Left colon (tissue), 2 donors: ENCODE measurements at regions not wholly inside any gene's neighbourhood (a gene's known extent, or its start where the extent isn't known, plus 50 kb on each side); places are given as distances from the start of the nearest gene placed in this dataset.

Source experiments
- ATAC-seq: fragments of 200-7000 bp; cut with Tn5 transposase; one replicate; pipeline ENCODE4 v1.9.1; 2020; ENCODE audit warnings: mild to moderate bottlenecking, moderate library complexity
- DNase-seq, 2 donors: peaks; one replicate each; pipeline ENCODE4 v3.0.0-alpha.2; 2020
- intact Hi-C, 2 donors: fragments of 100-400 bp; cut with DNase I in 1 of 2; cut with micrococcal nuclease in 1 of 2; formaldehyde crosslinking; loops; one replicate each; pipeline versions ENCODE4 v1.11.2 to v1.14.0; 2022; cut with DNase I, micrococcal nuclease
- donor health status: DM: no; HTN: no; CAD: no.
- donor health status: DM: yes; HTN: yes; CAD: no.

DNA sequence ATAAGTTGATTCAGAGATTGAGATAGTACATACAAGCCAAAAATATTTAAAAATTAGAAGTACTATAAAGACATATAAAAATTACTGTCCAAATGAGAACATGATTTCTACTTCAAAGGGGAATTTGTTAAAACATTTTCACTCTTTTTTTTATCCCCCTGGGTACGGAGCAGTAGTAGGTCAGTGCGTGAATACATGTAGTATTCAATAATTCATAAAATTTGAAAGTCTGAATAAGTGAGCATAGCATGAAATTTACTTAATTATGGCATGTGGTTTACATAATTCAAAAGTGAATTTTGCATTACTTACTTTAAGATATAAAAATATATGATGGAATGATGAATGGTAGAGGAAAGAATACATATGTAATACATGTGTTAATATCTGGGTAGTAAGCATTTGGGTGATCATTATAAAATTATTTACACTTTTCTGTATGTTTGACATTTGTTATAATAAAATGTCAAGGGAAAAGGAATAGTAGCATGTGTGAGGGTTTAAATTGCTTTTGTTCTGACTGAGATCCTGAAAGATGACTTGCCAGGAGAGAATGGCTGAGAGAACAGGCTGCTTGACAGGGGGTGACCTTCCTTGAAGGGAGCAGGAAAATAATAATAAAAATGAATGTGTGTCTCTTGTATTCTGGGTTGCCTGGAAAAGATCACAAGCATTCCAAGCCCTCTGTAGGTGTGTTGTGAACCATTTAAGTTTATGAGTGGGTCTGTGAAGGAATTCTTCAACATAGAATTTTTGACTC is 1178.8 kb downstream of the ZPLD1 start:
- no peak for DNase-seq
- intact Hi-C loops, result no loop called here
- no peak for ATAC-seq

DNA sequence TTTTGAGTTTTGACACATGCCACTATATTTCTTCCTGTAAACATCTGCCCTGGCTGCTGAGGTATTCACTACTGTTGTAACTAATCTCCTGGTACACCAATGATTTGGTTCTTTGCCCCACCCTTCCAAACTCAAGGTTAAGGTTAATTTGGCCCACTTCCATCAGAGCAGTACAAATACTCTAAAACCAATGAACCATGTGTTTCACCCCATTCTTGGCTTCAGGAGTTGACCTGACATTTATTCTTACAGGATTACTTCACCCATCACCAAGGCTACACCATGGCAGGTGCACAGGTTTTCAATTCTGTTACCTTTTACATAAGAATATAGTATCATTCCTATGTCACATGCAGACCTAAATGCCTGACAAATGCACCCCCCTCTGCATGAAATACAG is 1179.9 kb downstream of the ZPLD1 start:
- DNase-seq (no peak), ATAC-seq (no peak)
- intact Hi-C loops, result no loop called here

DNA sequence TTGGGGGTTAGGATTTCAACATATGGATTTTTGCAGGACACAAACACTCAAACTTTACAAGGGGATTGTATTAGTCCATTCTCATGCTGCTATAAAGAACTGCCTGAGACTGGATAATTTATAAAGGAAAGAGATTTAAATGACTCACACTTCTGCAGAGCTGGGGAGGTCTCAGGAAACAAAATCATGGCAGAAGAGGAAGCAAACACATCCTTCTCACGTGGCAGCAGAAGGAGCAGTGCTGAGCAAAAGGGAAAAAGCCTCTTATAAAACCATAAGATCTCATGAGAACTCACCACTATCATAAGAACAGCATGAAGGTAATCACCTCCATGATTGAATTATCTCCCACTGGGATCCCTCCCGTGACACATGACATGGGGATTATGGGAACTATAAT is 1183.1 kb downstream of the ZPLD1 start:
- intact Hi-C loops, result no loop called here

DNA sequence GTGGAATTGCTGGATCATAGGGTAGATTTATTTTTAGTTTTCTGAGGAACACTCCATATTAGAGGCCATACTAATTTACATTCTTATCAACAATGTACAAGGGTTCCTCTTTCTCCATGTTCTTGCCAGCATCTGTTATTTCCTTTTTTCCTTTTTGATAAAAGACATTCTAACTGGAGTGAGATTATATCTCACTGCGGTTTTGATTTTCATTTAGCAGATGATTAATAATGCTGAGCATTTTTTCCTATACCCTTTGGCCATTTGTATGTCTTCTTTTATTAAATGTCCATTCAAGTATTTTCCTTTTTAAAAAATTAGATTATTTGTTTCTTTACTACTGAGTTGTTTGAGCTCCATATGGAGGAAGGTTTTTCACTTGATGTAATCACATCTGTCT is 1189.5 kb downstream of the ZPLD1 start:
- DNase-seq (no peak), ATAC-seq (no peak)
- intact Hi-C loops, result no loop called here

More for the DNA sequence above, 1183.1 kb downstream of the ZPLD1 start:
- DNase-seq (no peak), ATAC-seq (no peak)

DNA sequence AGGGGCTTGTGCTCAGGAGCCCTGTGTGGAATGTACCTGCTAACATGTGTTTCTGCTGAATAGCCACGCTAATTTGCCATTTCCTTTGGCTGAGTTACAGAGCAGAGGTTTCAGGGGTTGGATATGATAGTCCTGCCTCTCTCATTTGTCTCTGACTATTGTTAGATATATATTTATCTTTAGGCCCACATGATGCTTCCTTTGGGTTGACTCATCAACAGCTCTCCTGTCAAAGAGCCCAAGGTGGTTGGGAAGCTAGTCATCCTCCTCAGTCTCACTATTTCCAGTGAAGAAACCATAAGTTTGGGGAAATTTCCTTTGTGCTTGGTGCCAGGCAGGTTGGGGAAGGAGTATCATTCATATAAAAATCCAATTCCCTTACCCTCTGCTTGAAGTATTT is 1194.6 kb downstream of the ZPLD1 start:
- intact Hi-C loops, result no loop called here
- ATAC-seq (no peak), DNase-seq (no peak)

DNA sequence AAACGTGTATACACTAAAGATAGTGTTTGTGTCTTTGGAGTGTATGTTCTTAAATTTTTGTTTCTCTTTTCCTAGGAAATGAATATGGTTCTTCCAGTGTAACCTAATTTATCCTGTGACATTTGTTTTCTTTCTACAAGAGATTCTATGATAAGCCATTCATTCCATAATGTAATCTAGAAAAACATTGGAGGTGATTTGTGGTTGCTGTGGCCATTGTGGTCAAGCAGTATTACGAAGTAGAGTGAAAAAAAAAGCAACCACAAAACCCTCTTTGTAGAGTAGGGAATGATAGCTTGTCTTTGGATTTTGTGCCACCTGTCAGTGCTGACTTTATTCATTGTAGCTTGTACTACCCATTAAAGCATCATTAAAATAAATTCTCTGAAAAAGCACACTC is 1209.6 kb downstream of the ZPLD1 start:
- ATAC-seq (no peak), DNase-seq (no peak)
- intact Hi-C loops, result no loop called here

DNA sequence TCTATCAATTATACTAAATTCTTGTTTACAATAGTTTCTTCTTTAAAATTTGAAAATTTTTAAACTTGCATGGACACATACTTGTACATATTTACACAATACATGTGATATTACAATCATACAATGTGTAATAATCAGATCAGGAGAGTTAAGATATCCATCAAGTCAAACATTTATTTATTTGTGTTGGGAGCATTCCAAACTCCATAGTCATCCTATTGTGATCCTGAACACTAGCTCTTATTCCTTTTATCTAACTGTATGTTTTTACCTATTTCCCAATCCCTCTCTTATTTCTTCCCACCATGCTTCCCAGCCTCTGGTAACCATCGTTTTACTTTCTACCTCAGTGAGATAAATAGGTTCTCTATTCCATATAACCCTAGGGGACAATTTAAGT is 1219.2 kb downstream of the ZPLD1 start:
- ATAC-seq (no peak), DNase-seq (no peak)
- intact Hi-C loops, result no loop called here

DNA sequence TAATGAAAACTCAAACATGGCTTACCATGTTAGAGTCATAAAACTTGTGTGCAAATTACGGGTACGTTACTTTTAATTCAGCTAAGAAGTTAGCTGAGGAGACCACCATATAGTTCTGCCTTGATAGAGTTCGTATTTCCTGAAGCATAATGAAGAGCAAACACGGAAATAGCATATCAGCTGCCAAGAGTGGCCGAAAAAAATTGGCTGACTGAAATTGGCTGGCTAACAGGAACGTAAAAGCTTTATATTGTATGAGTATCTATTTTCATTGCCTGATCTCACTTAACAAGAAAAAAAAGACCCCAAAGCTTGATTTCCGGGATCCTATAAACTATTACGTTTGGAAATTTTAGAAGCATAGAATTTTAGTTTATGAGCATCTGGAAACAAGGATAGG is 1222.9 kb downstream of the ZPLD1 start:
- intact Hi-C loops, result no loop called here
- no peak for ATAC-seq
- DNase-seq, result no peak

DNA sequence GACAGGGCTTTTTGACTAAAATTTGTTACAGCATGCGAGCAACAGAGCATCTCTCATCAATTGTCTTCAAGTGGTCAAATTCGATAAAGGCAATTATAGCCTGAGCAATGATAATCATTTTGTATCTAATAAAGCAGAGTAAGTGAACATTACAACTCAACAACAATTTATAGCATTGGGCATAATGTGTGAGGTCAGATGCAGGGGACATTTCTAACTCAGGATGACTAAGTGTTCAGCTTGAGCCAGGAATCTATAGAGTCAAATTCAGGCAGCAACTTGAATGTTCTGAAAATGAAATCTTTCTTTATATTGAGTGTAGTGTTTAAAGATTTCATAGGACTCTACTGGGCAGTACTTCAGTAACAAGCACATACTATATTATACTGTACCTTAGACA is 1226.0 kb downstream of the ZPLD1 start:
- intact Hi-C loops, result no loop called here
- ATAC-seq (no peak), DNase-seq (no peak)

DNA sequence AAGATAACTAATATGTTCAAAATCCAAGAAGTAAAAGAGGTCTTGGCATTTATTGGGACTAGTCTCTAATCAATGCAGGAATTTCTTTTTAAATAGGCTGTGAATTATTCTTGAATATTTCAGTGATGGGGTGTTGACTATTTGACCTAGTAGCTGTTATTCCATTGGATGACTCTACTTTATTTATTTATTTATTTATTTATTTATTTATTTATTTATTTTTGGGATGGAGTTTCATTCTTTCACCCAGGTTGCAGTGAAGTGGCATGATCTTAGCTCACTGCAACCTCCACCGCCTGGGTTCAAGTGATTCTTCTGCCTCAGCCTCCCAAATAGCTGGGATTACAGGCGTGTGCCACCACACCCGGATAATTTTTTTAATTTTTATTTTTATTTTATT is 1227.8 kb downstream of the ZPLD1 start:
- intact Hi-C loops, result no loop called here
- ATAC-seq (no peak), DNase-seq (no peak)

DNA sequence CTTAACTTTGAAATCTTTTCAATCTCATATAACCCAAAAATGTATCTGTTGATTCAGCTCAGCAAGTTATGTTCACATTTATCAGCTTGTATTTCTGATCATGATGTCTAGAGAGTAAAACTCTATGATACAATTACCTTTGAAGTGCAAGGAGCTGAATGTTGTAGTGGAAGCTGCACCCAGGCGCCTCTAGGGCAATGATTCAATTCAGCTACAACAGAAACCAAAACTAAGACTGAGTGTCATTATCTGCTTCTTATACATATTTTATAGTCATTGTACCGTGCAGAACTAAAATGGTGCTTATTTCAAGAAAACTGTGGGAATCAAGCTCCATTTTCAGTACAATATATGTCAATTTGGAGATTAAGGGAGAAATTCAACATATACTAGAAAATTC is 1237.5 kb downstream of the ZPLD1 start:
- ATAC-seq (no peak), DNase-seq (no peak)
- intact Hi-C loops, result no loop called here

DNA sequence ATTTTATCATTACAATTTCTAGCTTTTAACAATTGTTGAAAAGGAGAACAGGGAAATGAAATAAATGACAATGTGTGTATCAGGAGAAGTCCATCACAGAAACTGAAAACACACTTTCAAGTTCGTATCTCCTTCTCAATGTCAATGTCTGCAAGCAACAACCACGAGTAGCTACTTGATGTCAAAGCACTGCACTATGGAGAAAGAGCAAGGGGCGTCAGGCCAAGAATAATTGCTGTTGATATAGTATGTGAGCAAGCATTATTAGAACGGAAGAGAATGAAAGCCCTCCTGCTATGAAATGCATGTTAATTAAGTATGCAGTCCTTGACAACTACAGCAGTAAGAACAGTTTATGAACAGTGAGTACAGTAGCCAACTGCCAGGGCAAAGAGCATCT is 1250.1 kb downstream of the ZPLD1 start:
- ATAC-seq, result no peak
- intact Hi-C loops, result no loop called here
- no peak for DNase-seq

DNA sequence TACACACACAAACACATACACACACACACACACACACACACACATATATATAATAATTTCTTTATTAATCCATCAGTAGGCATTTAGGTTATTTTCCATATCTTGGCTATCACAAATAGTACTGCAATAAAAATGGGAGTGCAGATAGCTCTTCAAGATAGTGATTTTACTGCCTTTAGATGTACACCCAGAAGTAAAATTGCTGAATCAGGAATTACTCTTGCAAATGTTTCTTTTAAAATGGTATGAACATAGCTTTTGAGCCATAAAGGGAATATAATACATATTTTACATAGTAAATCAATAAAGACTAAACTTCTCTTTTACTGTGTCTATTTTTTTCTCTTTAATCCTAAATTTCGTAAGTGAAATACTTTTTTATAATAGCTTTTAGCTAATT is 1251.1 kb downstream of the ZPLD1 start:
- ATAC-seq, result no peak
- intact Hi-C loops, result no loop called here
- no peak for DNase-seq

DNA sequence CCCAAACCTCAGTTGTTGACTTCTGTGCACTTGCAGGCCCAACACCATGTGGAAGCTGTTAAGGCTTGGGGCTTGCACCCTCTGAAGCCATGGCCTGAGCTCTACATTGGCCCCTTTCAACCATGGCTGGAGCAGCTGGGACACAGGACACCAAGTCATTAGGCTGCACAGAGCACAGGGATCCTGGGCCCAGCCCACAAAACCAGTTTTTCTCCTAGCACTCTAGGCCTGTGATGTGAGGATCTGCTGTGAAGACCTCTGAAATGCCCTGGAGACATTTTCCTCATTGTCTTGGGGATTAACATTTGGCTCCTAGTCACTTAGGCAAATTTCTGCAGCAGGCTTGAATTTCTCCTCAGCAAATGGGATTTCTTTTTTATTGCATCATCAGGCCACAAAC is 1255.7 kb downstream of the ZPLD1 start:
- DNase-seq (no peak), ATAC-seq (no peak)
- intact Hi-C loops, result no loop called here

DNA sequence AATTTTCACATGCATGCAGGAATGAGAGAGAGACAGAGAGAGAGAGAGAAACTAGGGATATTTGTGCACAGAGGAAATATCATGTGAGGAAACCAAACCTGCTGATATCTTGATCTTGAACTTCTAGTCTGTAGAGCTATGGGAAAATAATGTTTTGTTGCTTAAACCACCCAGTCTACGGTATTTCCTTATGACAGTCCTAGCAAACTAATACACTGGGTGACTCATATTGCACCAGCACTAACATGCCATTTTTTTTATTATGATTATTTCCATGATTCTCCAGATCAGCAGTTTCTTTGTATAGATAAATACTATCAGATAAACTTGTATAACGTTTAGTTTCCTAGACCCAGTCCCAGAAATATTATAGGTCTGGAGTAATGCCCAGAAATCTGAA is 1259.0 kb downstream of the ZPLD1 start:
- DNase-seq, result no peak
- no peak for ATAC-seq
- intact Hi-C loops, result no loop called here

DNA sequence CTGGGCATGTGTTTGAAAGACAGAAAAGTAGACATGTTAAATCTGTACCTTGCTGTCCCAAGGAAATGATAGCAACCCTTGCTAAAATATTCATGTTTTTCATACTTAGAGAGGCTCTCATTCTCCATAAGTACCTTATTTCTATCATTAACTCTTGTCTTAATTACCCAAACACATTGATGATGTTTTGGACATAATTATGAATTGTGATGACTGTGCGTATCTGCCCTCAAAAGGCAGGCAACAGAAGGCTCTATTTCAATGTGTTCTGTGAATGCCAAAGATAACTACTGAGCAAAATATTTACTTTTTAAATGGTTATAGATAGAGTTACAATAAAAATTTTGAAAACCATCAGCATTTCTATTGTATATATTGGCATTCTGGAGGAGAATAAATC is 1263.8 kb downstream of the ZPLD1 start:
- DNase-seq (no peak), ATAC-seq (no peak)
- intact Hi-C loops, result no loop called here

DNA sequence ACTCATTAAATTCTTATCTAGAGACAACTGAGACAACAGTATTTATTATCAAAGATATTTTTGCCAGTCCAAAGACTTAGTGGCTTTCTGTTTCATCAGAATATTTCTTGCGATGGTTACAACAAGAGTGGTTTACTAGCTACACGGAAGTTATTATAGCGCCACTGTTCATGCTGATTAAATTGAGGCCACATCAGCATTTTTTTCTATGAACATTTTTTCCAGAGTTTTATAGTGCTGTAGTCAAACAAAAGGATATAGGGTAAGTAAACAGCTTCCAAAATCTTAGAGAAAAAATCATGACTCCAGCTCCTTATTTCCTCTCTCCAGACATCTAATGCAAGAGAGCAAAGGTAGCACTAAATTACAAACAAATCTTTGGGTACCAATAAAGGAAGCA is 1264.4 kb downstream of the ZPLD1 start:
- intact Hi-C loops, result no loop called here
- ATAC-seq, result no peak
- no peak for DNase-seq

DNA sequence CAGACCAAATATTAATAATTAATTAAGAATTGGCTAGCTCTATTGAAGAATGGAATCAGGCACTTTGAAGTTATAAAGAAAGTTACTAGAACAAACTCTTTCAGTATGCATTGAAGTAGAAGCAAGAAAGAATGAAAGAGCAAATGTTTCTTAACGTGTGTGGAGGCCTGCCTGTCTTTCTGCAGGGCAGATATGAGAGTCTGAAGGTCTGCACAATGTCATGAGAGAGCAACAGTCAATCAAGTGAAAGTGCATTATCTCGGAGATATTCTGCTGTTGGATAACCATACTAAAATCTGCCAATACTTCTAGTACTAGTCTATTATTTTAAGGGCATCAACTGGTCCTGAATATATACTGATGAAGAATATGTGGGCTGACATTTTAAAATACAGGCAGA is 1270.8 kb downstream of the ZPLD1 start:
- no peak for DNase-seq
- ATAC-seq, result no peak
- intact Hi-C loops, result no loop called here

DNA sequence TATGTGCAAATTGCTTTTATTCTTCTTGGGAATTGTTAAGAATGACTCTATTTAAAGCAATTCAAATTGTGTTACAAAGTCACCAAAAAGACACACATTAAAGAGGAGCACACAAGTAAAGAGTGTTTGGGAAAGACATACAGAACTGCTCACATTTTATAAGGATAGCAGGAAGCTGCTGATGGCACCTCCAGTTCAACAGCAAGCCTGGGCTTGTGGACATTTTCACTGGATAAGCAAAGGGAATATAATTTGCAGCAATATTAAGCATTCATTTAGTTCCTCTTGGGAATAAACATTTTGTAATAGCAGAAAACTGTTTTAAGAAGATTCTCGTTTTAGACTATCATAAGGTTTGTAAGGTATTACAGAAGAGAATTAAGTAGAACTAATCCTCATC is 1271.9 kb downstream of the ZPLD1 start:
- DNase-seq, result no peak
- no peak for ATAC-seq
- intact Hi-C loops, result no loop called here

DNA sequence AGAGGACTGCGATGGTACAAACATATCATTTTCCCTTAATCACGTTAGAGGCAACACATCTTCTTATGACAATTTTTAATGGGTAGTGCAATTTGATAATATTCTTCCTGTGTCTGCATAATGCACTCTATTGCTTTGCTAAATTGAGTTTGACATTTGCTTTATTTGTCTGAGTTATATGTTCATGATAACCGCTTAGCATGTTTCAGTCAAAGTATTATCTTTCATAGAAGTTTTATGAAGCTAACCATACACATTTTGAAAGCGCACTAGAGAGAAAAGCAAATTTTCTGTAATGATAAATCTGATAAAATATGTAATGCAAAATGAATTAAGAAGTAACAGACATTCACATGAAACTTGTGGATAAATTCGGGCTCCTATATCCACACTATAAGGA is 1276.9 kb downstream of the ZPLD1 start:
- intact Hi-C loops, result no loop called here
- ATAC-seq (no peak), DNase-seq (no peak)

DNA sequence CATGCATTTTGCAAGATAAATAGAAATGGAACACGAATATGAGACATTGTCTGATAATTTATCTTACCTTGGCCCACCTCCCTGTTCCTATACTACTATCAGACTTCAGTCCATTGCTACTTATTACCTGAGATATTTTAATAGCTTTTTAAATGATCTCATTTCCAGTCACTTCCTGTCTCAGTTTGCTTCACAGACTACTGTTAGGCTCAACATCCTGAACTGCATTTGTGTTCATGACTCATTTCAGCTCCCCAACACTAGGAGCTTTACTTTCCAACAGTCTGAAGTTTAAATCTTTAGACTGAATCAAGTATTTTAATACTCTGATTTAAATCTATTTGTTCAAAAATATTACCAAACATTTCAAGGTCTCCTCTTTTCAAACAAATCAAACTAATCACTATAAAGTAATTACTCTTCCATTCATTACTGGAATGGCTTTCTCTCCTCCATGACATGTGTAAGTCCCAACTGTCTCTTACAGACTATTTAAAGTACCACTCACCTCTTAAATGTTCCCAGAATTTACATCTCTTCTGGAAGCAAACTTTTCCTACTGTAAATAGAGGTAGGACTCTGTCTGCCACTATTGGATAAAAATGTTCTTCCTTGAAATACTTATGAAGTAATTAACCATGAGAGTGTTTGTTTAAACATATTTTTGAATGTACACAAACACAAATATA is 1277.6 kb downstream of the ZPLD1 start:
- ATAC-seq (no peak), DNase-seq (no peak)
- intact Hi-C loops, result no loop called here
